ENCODE measurements at regions not wholly inside any gene's neighbourhood (a gene's known extent, or its start where the extent isn't known, plus 50 kb on each side); places are given as distances from the start of the nearest gene placed in this dataset.

GRCh38 chr4:43525646-43526045 is 633.1 kb downstream of the GRXCR1 start:
- DNase-seq (ENCODE audit: low read depth, low spot score) (no peak), FAIRE-seq (no peak)
- Histone ChIP-seq H3K4me2 (ENCODE audit: insufficient read depth, low read length) (no peak overlapping the region), H3K27ac (ENCODE audit: insufficient read depth, low read depth, low read length) (no peak overlapping the region), H3K4me1 (ENCODE audit: control insufficient read depth, extremely low read depth, insufficient read depth, low read length) (no peaks in the 10 kb centered on the region), H3K4me3 (replicated peaks in 1 of 3; ENCODE audit: insufficient read depth in 1 of 3, low read depth in 1 of 3, low read length in 3 of 3) (no peak overlapping the region), H2AFZ (ENCODE audit: low read depth, low read length) (no peak overlapping the region), H4K20me1 (replicated peaks; ENCODE audit: control insufficient read depth, extremely low read depth, insufficient read depth, low read length) (no peaks in the 10 kb centered on the region), H3K27me3 (ENCODE audit: control insufficient read depth in 2 of 2, insufficient read depth in 2 of 2, low read length in 2 of 2) (no peaks in the 10 kb centered on the region), H3K9me3 (replicated peaks; ENCODE audit: control insufficient read depth, insufficient read depth, low read length) (no peaks in the 10 kb centered on the region), H3K36me3 (ENCODE audit: control insufficient read depth in 2 of 2, extremely low read depth in 1 of 2, insufficient read depth in 2 of 2, low read length in 2 of 2) (no peaks in the 10 kb centered on the region), H3K9me1 (replicated peaks; ENCODE audit: control insufficient read depth, extremely low read depth, insufficient read depth, low read length) (no peaks in the 10 kb centered on the region), H3K9ac (replicated peaks; ENCODE audit: extremely low read depth, insufficient read depth, low read length) (no peak overlapping the region), H3K79me2 (ENCODE audit: control insufficient read depth, insufficient read depth, low read length) (no peaks in the 10 kb centered on the region)
- POLR2A ChIA-PET: no interaction called here
- BruUV-seq (replicated peaks): no TSS peak
- CTCF ChIA-PET: no interaction called here
- dilution Hi-C loops (cut with MboI; ENCODE audit: extremely low pct_ligation_motif_present, low sequenced_read_pairs): no loop called here
- TF ChIP-seq FOS (IDR thresholded peaks at IDR 0.05; ENCODE audit: borderline replicate concordance, insufficient read depth, low read length) (no peak), EZH2 (IDR thresholded peaks at IDR 0.05; ENCODE audit: borderline replicate concordance, low read depth, low read length, severe bottlenecking) (no peak), GATA2 (IDR thresholded peaks at IDR 0.05; ENCODE audit: insufficient read depth, insufficient read length, low read depth, low read length) (no peak), JUN (IDR thresholded peaks at IDR 0.05; ENCODE audit: borderline replicate concordance, insufficient read depth, insufficient read length, low read depth) (no peak), CTCF (IDR thresholded peaks at IDR 0.05; ENCODE audit: extremely low read depth in 1 of 2, insufficient read depth in 1 of 2, low read depth in 1 of 2, low read length in 2 of 2) (no peak), POLR2AphosphoS5 (IDR thresholded peaks at IDR 0.05; ENCODE audit: insufficient read depth, low read depth, low read length) (no peak), MYC (IDR thresholded peaks at IDR 0.05; ENCODE audit: low read depth, low read length) (no peak), MAX (IDR thresholded peaks at IDR 0.05; ENCODE audit: insufficient read depth, insufficient read length) (no peak), POLR2A (IDR thresholded peaks at IDR 0.05; ENCODE audit: low read depth, low read length) (no peak)
- intact Hi-C loops (cut with micrococcal nuclease): no loop called here
